Hepatocyte (in vitro differentiated cells): ENCODE measurements at regions not wholly inside any gene's neighbourhood (a gene's known extent, or its start where the extent isn't known, plus 50 kb on each side); places are given as distances from the start of the nearest gene placed in this dataset.

ENCODE experiments used
- DNase-seq: peaks from one replicate; pipeline ENCODE4 v3.0.0-alpha.2; 2016; ENCODE audit warnings: low spot score
- H2AFZ ChIP-seq: fragments of 200-600 bp; sonication (generic); 2 replicates; pipeline ENCODE4 v1.6.0; 2016; ENCODE audit warnings: antibody characterized with exemption, mild to moderate bottlenecking
- H3K27ac ChIP-seq: fragments of 200-600 bp; sonication (generic); 2 replicates; pipeline ENCODE4 v1.5.1; 2016; ENCODE audit warnings: mild to moderate bottlenecking
- H3K27me3 ChIP-seq: fragments of 200-600 bp; sonication (generic); 2 replicates; pipeline ENCODE4 v1.6.1; 2016
- H3K36me3 ChIP-seq: fragments of 200-600 bp; sonication (generic); replicated peaks from 2 replicates; pipeline ENCODE4 v1.5.1; 2016; ENCODE audit warnings: low read depth; ENCODE audit not compliant: insufficient read depth
- H3K4me1 ChIP-seq: fragments of 200-600 bp; sonication (generic); 2 replicates; pipeline ENCODE4 v1.5.1; 2016; ENCODE audit warnings: mild to moderate bottlenecking, moderate library complexity; ENCODE audit not compliant: insufficient read depth
- H3K4me2 ChIP-seq: fragments of 200-600 bp; sonication (generic); 2 replicates; pipeline ENCODE4 v1.6.0; 2016
- H3K4me3 ChIP-seq: fragments of 200-600 bp; sonication (generic); 2 replicates; pipeline ENCODE4 v1.5.1; 2016; ENCODE audit warnings: mild to moderate bottlenecking
- H3K79me2 ChIP-seq: fragments of 200-600 bp; sonication (generic); 2 replicates; pipeline ENCODE4 v1.6.0; 2017; ENCODE audit warnings: mild to moderate bottlenecking
- H3K9me2 ChIP-seq: fragments of 200-600 bp; sonication (generic); replicated peaks from 2 replicates; pipeline ENCODE4 v1.6.0; 2017; ENCODE audit warnings: mild to moderate bottlenecking; ENCODE audit not compliant: insufficient read depth
- H3K9me3 ChIP-seq: fragments of 200-600 bp; sonication (generic); 2 replicates; pipeline ENCODE4 v1.5.1; 2016; ENCODE audit warnings: low read depth, mild to moderate bottlenecking
- H4K20me1 ChIP-seq: fragments of 200-600 bp; sonication (generic); 2 replicates; pipeline ENCODE4 v1.6.0; 2016; ENCODE audit warnings: mild to moderate bottlenecking; ENCODE audit not compliant: insufficient read depth, poor library complexity, severe bottlenecking
- EZH2 ChIP-seq: fragments of 200-600 bp; sonication (generic); IDR thresholded peaks from 2 replicates; pipeline ENCODE4 v1.6.1; 2016; ENCODE audit warnings: antibody characterized with exemption, mild to moderate bottlenecking, borderline replicate concordance
- EZH2phosphoT487 ChIP-seq: fragments of 200-600 bp; sonication (generic); IDR thresholded peaks from one replicate; pipeline ENCODE4 v1.6.1; 2018; ENCODE audit warnings: antibody characterized with exemption, mild to moderate bottlenecking, low read depth, moderate library complexity; ENCODE audit not compliant: unreplicated experiment, severe bottlenecking
- WGBS: methylation state at CpG from one replicate; pipeline ENCODE4 v1.1.6; 2016; ENCODE audit warnings: low lambda C conversion rate; ENCODE audit errors: missing lambda C conversion rate; 5-methylcytosine and 5-hydroxymethylcytosine counted together
- TF ChIP-seq, protein P1 (sequence below): fragments of 200-600 bp; sonication (generic); IDR thresholded peaks from 2 replicates; pipeline ENCODE4 v1.5.1; 2016; ENCODE audit warnings: antibody characterized with exemption, mild to moderate bottlenecking; ENCODE audit not compliant: poor library complexity

DNA sequence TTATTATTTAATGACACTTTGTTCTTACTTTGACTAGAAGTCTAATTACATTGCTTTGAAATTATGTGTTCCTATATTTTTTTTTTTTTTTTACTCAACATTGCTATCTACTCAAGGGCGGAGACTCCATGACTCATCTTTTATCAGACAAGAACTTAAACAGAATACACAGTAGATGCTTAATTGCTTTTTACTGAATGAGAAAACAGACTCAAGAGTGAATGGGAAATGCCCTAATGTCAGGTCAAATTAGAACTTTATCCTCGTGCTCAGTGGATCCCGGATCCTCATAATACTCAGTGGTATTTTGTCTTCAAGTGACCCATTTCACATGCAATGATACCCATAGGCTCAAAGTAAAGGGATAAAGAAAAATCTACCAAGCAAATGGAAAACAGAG, 954.5 kb upstream of the IGFBP7 start:
- H3K27me3 ChIP-seq = no peaks in the 10 kb centered on the region
- H3K4me1 ChIP-seq = no peaks in the 10 kb centered on the region
- H3K4me3 ChIP-seq = no peak overlapping the region
- no peaks in the 10 kb centered on the region for H4K20me1 ChIP-seq
- no peak for TF ChIP-seq EZH2phosphoT487
- no peak for TF ChIP-seq EZH2
- TF ChIP-seq, protein P1, sequence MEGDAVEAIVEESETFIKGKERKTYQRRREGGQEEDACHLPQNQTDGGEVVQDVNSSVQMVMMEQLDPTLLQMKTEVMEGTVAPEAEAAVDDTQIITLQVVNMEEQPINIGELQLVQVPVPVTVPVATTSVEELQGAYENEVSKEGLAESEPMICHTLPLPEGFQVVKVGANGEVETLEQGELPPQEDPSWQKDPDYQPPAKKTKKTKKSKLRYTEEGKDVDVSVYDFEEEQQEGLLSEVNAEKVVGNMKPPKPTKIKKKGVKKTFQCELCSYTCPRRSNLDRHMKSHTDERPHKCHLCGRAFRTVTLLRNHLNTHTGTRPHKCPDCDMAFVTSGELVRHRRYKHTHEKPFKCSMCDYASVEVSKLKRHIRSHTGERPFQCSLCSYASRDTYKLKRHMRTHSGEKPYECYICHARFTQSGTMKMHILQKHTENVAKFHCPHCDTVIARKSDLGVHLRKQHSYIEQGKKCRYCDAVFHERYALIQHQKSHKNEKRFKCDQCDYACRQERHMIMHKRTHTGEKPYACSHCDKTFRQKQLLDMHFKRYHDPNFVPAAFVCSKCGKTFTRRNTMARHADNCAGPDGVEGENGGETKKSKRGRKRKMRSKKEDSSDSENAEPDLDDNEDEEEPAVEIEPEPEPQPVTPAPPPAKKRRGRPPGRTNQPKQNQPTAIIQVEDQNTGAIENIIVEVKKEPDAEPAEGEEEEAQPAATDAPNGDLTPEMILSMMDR = no peak
- peak; percentile 11 for DNase-seq
- 55% methylated on average over 3 of the region's 3 CpGs for WGBS
- H3K36me3 ChIP-seq = no peaks in the 10 kb centered on the region
- H3K9me3 ChIP-seq = no peaks in the 10 kb centered on the region
- H3K4me2 ChIP-seq = no peak overlapping the region
- H3K9me2 ChIP-seq = no peaks in the 10 kb centered on the region
- no peaks in the 10 kb centered on the region for H3K79me2 ChIP-seq
- H3K27ac ChIP-seq = no peak overlapping the region
- no peak overlapping the region for H2AFZ ChIP-seq

DNA sequence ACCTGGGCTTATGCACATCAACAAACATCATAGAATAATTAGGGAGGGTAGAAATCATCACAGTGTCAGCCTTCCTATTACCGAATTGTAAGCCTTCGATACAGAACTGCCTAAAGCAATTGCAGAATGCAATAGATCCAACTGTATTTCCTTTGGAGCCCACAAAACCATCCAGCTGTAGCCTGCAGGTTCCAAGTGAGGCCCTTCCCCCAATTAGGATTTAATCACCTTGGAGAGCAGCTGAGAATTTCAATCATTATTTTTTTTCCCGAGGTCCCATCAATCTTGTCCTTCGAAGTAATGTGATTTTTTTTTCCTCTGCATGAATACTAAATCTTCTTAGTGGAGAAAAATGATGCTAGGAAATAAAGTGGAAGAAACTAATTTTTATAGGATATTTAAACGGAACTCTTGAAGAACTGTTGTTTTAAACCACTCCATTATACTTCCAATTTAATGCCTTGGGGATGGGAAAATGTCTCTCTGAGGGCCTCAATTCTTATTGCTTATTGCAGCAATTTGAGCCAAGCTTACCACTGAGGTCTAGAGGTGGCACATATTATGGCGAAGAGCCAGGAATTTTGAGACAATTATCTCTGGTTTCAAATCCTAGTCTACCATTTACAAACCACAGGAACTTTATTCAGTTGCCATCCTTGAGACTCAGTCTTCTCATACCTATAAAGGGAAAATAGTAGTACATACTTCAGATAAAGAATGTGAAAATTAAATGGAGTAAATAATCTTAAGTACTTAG, 953.4 kb upstream of the IGFBP7 start:
- no peak overlapping the region for H3K4me3 ChIP-seq
- no peaks in the 10 kb centered on the region for H3K4me1 ChIP-seq
- no peaks in the 10 kb centered on the region for H3K27me3 ChIP-seq
- H3K4me2 ChIP-seq = no peak overlapping the region
- TF ChIP-seq EZH2 = no peak
- H3K9me2 ChIP-seq = no peaks in the 10 kb centered on the region
- no peak for DNase-seq
- no peaks in the 10 kb centered on the region for H3K36me3 ChIP-seq
- 89% methylated on average over 6 of the region's 6 CpGs for WGBS
- H3K9me3 ChIP-seq = no peaks in the 10 kb centered on the region
- no peaks in the 10 kb centered on the region for H3K79me2 ChIP-seq
- no peaks in the 10 kb centered on the region for H4K20me1 ChIP-seq
- H2AFZ ChIP-seq = no peak overlapping the region
- H3K27ac ChIP-seq = no peak overlapping the region

DNA sequence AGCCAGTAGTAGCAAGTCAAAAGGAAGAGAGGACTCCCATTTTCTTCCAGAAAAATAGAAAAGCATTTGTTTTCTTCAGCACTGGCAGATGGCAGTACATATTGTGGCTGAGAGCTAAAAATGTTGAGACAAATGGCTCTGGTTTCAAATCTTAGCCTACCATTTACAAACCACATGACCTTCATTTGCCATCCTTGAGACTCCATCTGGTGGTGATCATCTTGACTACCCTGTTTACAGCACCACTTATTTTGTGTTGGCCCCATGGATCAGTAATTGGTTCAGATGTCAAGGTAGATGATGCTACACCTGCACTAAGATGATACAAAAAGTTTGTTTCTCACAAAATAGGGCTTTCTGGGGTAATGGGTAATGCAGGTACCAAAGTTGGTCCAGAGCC, 951.8 kb upstream of the IGFBP7 start:
- TF ChIP-seq EZH2phosphoT487 = no peak
- TF ChIP-seq, protein P1 = peak; percentile 6
- Histone ChIP-seq H4K20me1 (no peaks in the 10 kb centered on the region), H3K4me2 (no peak overlapping the region), H3K9me3 (no peaks in the 10 kb centered on the region), H3K36me3 (no peaks in the 10 kb centered on the region), H3K9me2 (no peaks in the 10 kb centered on the region), H3K27ac (no peak overlapping the region), H3K27me3 (no peaks in the 10 kb centered on the region), H3K4me1 (no peaks in the 10 kb centered on the region), H3K4me3 (no peak overlapping the region), H2AFZ (no peak overlapping the region), H3K79me2 (no peaks in the 10 kb centered on the region)
- no peak for DNase-seq

DNA sequence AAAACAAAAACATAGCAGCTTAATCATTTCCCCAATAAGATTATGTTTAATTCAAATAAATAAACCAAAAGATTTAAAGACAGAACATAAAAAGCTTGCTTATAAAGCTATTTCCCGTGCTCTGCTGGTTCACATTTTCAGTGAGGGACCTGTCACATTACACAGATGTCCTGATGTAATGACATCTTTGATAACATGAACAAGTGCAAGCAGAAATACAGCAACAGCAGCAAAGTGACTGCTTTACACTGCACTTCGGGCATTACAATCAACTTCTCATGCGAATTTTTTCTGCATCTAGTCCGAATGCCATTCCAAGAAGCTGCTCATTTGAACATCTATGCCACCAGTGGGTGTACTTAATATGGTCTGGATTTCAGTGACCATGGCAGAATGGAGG, 940.3 kb upstream of the IGFBP7 start:
- WGBS = 77% methylated on average over 4 of the region's 4 CpGs
- TF ChIP-seq, protein P1 = no peak
- TF ChIP-seq EZH2phosphoT487 = no peak
- TF ChIP-seq EZH2 = no peak
- H3K27ac ChIP-seq = no peak overlapping the region

More for the DNA sequence above, 940.3 kb upstream of the IGFBP7 start:
- Histone ChIP-seq H3K9me2 (no peaks in the 10 kb centered on the region), H3K27me3 (no peaks in the 10 kb centered on the region), H2AFZ (no peak overlapping the region), H3K36me3 (no peaks in the 10 kb centered on the region), H3K9me3 (no peaks in the 10 kb centered on the region), H3K79me2 (no peaks in the 10 kb centered on the region), H3K4me1 (no peaks in the 10 kb centered on the region), H4K20me1 (no peaks in the 10 kb centered on the region), H3K4me3 (no peak overlapping the region), H3K4me2 (no peak overlapping the region)
- DNase-seq = no peak
